ENCODE measurements at regions not wholly inside any gene's neighbourhood (a gene's known extent, or its start where the extent isn't known, plus 50 kb on each side); places are given as distances from the start of the nearest gene placed in this dataset.

GRCh38 chr6:2469428-2469827, 224.0 kb upstream of the GMDS start:
- Histone ChIP-seq H3K36me3 (ENCODE audit: control insufficient read depth, insufficient read depth, low read length) (no peaks in the 10 kb centered on the region), H3K9me3 (ENCODE audit: control insufficient read depth, insufficient read depth, low read length) (no peaks in the 10 kb centered on the region), H3K4me1 (ENCODE audit: control insufficient read depth, insufficient read depth, low read length) (no peaks in the 10 kb centered on the region), H3K4me3 (ENCODE audit: low read length) (no peak overlapping the region), H3K27me3 (ENCODE audit: control insufficient read depth, insufficient read depth, low read length) (no peaks in the 10 kb centered on the region), H3K27ac (ENCODE audit: low read length) (no peak overlapping the region)
- Mint-ChIP-seq H3K36me3 (no peaks in the 10 kb centered on the region), H3K27me3 (ENCODE audit: low read depth in 2 of 2) (peaks cover 25 to 46% of the 10 kb centered on the region in 2 donors), H3K9me3 (no peaks in the 10 kb centered on the region), H3K4me1 (no peaks in the 10 kb centered on the region), H3K4me3 (no peak overlapping the region), H3K27ac (no peak overlapping the region)
- ATAC-seq (no peak), DNase-seq (no peak)
- WGBS (ENCODE audit: insufficient coverage), result 87% methylated on average over 8 of the region's 8 CpGs
- intact Hi-C loops (cut with micrococcal nuclease), result no loop called here
- TF ChIP-seq CTCF (IDR thresholded peaks at IDR 0.05), result no peak

- no peak overlapping the region for H3K4me3 Mint-ChIP-seq
- intact Hi-C loops (cut with micrococcal nuclease), result no loop called here
- Histone ChIP-seq H3K27ac (ENCODE audit: low read length) (no peak overlapping the region), H3K27me3 (ENCODE audit: control insufficient read depth, insufficient read depth, low read length) (no peaks in the 10 kb centered on the region), H3K9me3 (ENCODE audit: control insufficient read depth, insufficient read depth, low read length) (no peaks in the 10 kb centered on the region), H3K4me3 (ENCODE audit: low read length) (no peak overlapping the region), H3K4me1 (ENCODE audit: control insufficient read depth, insufficient read depth, low read length) (no peaks in the 10 kb centered on the region), H3K36me3 (ENCODE audit: control insufficient read depth, insufficient read depth, low read length) (no peaks in the 10 kb centered on the region)
- ATAC-seq, result no peak
- WGBS (ENCODE audit: insufficient coverage), result 64% methylated on average over 1 of the region's 4 CpGs
- H3K4me1 Mint-ChIP-seq, result no peaks in the 10 kb centered on the region
- peaks cover 25 to 46% of the 10 kb centered on the region in 2 donors for H3K27me3 Mint-ChIP-seq (ENCODE audit: low read depth in 2 of 2)
- no peak overlapping the region for H3K27ac Mint-ChIP-seq
- H3K9me3 Mint-ChIP-seq, result no peaks in the 10 kb centered on the region
- DNase-seq, result no peak
- no peak for TF ChIP-seq CTCF (IDR thresholded peaks at IDR 0.05)
- no peaks in the 10 kb centered on the region for H3K36me3 Mint-ChIP-seq
These were observed 223.2 kb upstream of the GMDS start for GRCh38 chr6:2468601-2468955.

- H3K27me3 ChIP-seq (ENCODE audit: control insufficient read depth, insufficient read depth, low read length), result no peaks in the 10 kb centered on the region
- no peak overlapping the region for H3K4me3 ChIP-seq (ENCODE audit: low read length)
- H3K4me1 ChIP-seq (ENCODE audit: control insufficient read depth, insufficient read depth, low read length), result no peaks in the 10 kb centered on the region
- Mint-ChIP-seq H3K4me1 (no peaks in the 10 kb centered on the region), H3K27ac (no peak overlapping the region), H3K27me3 (ENCODE audit: low read depth in 2 of 2) (peaks cover 25 to 45% of the 10 kb centered on the region in 2 donors), H3K4me3 (no peak overlapping the region), H3K36me3 (no peaks in the 10 kb centered on the region), H3K9me3 (no peaks in the 10 kb centered on the region)
- 52% methylated on average over 6 of the region's 6 CpGs for WGBS (ENCODE audit: insufficient coverage)
- ATAC-seq, result no peak
- DNase-seq, result no peak
- no peaks in the 10 kb centered on the region for H3K36me3 ChIP-seq (ENCODE audit: control insufficient read depth, insufficient read depth, low read length)
- no peaks in the 10 kb centered on the region for H3K9me3 ChIP-seq (ENCODE audit: control insufficient read depth, insufficient read depth, low read length)
- H3K27ac ChIP-seq (ENCODE audit: low read length), result no peak overlapping the region
- intact Hi-C loops (cut with micrococcal nuclease), result no loop called here
- TF ChIP-seq CTCF (IDR thresholded peaks at IDR 0.05), result no peak
These were observed 222.7 kb upstream of the GMDS start for GRCh38 chr6:2467929-2468600.

GRCh38 chr6:2465336-2465735, 219.9 kb upstream of the GMDS start:
- H3K36me3 Mint-ChIP-seq, result no peaks in the 10 kb centered on the region
- no peaks in the 10 kb centered on the region for H3K36me3 ChIP-seq (ENCODE audit: control insufficient read depth, insufficient read depth, low read length)
- peaks cover 19 to 38% of the 10 kb centered on the region in 2 donors for H3K27me3 Mint-ChIP-seq (ENCODE audit: low read depth in 2 of 2)
- TF ChIP-seq CTCF (IDR thresholded peaks at IDR 0.05), result no peak
- H3K4me1 Mint-ChIP-seq, result no peaks in the 10 kb centered on the region
- no peak overlapping the region for H3K4me3 ChIP-seq (ENCODE audit: low read length)
- ATAC-seq (no peak), DNase-seq (no peak)
- H3K27ac ChIP-seq (ENCODE audit: low read length), result no peak overlapping the region
- no peaks in the 10 kb centered on the region for H3K4me1 ChIP-seq (ENCODE audit: control insufficient read depth, insufficient read depth, low read length)
- intact Hi-C loops (cut with micrococcal nuclease), result no loop called here
- H3K9me3 Mint-ChIP-seq, result no peaks in the 10 kb centered on the region
- 92% methylated on average over 9 of the region's 9 CpGs for WGBS (ENCODE audit: insufficient coverage)
- no peaks in the 10 kb centered on the region for H3K9me3 ChIP-seq (ENCODE audit: control insufficient read depth, insufficient read depth, low read length)
- H3K4me3 Mint-ChIP-seq, result no peak overlapping the region
- H3K27me3 ChIP-seq (ENCODE audit: control insufficient read depth, insufficient read depth, low read length), result no peaks in the 10 kb centered on the region
- H3K27ac Mint-ChIP-seq, result no peak overlapping the region

All from natural killer cell (primary cell).